Ovary (tissue), 7 donors: ENCODE measurements at regions not wholly inside any gene's neighbourhood (a gene's known extent, or its start where the extent isn't known, plus 50 kb on each side); places are given as distances from the start of the nearest gene placed in this dataset.

Source experiments
- DNase-seq, 5 donors: peaks; one replicate each; pipeline ENCODE4 v3.0.0-alpha.2; 2019 to 2020
- H3K27ac ChIP-seq, 2 donors: fragments of 200-600 bp; one replicate each; pipeline versions ENCODE4 v1.5.1 to v1.8.0; 2019 to 2022
- H3K27me3 ChIP-seq: fragments of 200-600 bp; one replicate; pipeline ENCODE4 v1.8.0; 2022
- H3K36me3 ChIP-seq: fragments of 200-600 bp; sonication (generic); one replicate; pipeline ENCODE4 v1.5.1; 2019
- H3K4me1 ChIP-seq: one replicate; pipeline ENCODE4 v1.8.1; 2013; ENCODE audit warnings: mild to moderate bottlenecking, moderate library complexity; ENCODE audit not compliant: insufficient read depth
- H3K4me3 ChIP-seq: fragments of 200-600 bp; sonication (generic); one replicate; pipeline ENCODE4 v1.5.1; 2017
- H3K9me3 ChIP-seq, 2 donors: fragments of 200-600 bp in 1 of 2; sonication (generic) in 1 of 2; one replicate each; pipeline versions ENCODE4 v1.5.1 to v1.8.1; 2013 to 2019; ENCODE audit warnings: mild to moderate bottlenecking in 1 of 2, moderate library complexity in 1 of 2
- EP300 ChIP-seq: sonication (generic); formaldehyde crosslinking; IDR thresholded peaks from one replicate; pipeline ENCODE4 v1.6.1; 2017; ENCODE audit warnings: antibody characterized with exemption
- POLR2A ChIP-seq: fragments of 450-650 bp; IDR thresholded peaks from one replicate; pipeline ENCODE4 v1.6.1; 2017; ENCODE audit warnings: antibody characterized with exemption, mild to moderate bottlenecking, moderate library complexity
- WGBS, 3 donors: extraction: QIAGEN DNeasy Blood & Tissue Kit in 1 of 3; methylation state at CpG; one replicate each; pipeline versions ENCODE4 v1.1.5 to v1.1.7; 2013 to 2017; 5-methylcytosine and 5-hydroxymethylcytosine counted together
- intact Hi-C, 4 donors: fragments of 100-400 bp; cut with DNase I; formaldehyde crosslinking; loops; one replicate each; pipeline versions ENCODE4 v1.11.0 to v1.15.1; 2022 to 2023
- TF ChIP-seq, protein P1 (sequence below), 3 donors: fragments of 450-650 bp in 2 of 3; fragments of 200-600 bp in 1 of 3; IDR thresholded peaks; one replicate each; pipeline versions ENCODE4 v1.5.1 to v1.8.0; 2016 to 2022; ENCODE audit warnings: antibody characterized with exemption in 3 of 3, mild to moderate bottlenecking in 1 of 3
- donor health status: DM: no; HTN: no; CAD: no; lungs with moderate emphysema.
- donor health status: DM: no; HTN: no; CAD: no.
- donor health status: Bipolar disorder and iron deficiency.
- donor health status: DM: no; HTN: no; CAD: no.
- donor health status: DM: yes; HTN: yes; CAD: no.

DNA sequence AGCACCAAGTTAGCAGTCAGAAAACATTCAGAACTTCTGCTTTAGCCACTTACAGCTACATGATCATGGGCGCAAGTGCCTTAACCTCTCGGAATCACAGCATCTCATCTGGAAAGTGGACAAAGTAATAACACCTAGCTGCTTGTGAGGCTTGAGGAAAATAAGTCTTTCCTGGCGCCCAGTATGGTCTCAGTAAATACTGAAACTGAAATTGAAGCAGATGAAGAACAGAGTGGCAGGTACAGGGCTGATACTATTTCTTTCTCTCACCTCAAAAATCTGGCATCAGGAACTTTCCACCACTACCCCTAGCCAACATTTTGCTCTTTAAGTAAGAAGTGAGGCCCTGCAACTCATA lies 129.7 kb upstream of the FUT8 start:
- H3K4me3 ChIP-seq: no peak overlapping the region
- peaks cover 7% of the 10 kb centered on the region for H3K4me1 ChIP-seq
- DNase-seq: no peak
- H3K9me3 ChIP-seq: no peaks in the 10 kb centered on the region
- TF ChIP-seq POLR2A (no peak), EP300 (no peak)
- TF ChIP-seq, protein P1, sequence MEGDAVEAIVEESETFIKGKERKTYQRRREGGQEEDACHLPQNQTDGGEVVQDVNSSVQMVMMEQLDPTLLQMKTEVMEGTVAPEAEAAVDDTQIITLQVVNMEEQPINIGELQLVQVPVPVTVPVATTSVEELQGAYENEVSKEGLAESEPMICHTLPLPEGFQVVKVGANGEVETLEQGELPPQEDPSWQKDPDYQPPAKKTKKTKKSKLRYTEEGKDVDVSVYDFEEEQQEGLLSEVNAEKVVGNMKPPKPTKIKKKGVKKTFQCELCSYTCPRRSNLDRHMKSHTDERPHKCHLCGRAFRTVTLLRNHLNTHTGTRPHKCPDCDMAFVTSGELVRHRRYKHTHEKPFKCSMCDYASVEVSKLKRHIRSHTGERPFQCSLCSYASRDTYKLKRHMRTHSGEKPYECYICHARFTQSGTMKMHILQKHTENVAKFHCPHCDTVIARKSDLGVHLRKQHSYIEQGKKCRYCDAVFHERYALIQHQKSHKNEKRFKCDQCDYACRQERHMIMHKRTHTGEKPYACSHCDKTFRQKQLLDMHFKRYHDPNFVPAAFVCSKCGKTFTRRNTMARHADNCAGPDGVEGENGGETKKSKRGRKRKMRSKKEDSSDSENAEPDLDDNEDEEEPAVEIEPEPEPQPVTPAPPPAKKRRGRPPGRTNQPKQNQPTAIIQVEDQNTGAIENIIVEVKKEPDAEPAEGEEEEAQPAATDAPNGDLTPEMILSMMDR (IDR thresholded peaks at IDR 0.05): no peak
- no peaks in the 10 kb centered on the region for H3K27me3 ChIP-seq
- intact Hi-C loops: no loop called here
- 78 to 87% (median 83%) methylated on average over 3 of the region's 3 CpGs for WGBS, 3 donors
- H3K27ac ChIP-seq: no peak overlapping the region
- H3K36me3 ChIP-seq: no peaks in the 10 kb centered on the region

DNA sequence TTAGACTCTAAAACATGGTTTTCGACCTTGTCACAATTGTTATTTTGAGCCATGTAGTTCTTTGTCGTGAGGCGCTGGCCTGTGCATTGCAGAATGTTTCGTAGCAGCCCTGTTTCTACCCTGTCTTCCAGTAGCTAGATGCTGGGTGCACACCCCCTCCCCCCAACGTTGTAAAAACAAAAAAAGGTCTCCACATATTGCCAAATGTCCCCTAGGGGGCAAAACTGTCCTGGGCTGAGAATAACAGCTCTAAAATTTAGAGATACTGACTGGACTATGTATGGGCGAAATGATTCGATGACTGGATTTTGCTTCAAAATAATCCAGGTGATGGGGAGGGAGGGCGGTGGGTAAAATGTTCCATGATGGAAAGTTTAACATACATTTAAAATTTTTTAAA lies 126.1 kb upstream of the FUT8 start:
- H3K9me3 ChIP-seq: no peaks in the 10 kb centered on the region
- DNase-seq: no peak
- no peaks in the 10 kb centered on the region for H3K36me3 ChIP-seq
- H3K4me1 ChIP-seq: peaks cover 7% of the 10 kb centered on the region
- no peaks in the 10 kb centered on the region for H3K27me3 ChIP-seq
- TF ChIP-seq POLR2A: no peak
- TF ChIP-seq EP300: no peak
- H3K27ac ChIP-seq: no peak overlapping the region
- intact Hi-C loops: no loop called here
- H3K4me3 ChIP-seq: no peak overlapping the region
- WGBS, 3 donors: 73 to 82% (median 77%) methylated on average over 8 of the region's 8 CpGs

DNA sequence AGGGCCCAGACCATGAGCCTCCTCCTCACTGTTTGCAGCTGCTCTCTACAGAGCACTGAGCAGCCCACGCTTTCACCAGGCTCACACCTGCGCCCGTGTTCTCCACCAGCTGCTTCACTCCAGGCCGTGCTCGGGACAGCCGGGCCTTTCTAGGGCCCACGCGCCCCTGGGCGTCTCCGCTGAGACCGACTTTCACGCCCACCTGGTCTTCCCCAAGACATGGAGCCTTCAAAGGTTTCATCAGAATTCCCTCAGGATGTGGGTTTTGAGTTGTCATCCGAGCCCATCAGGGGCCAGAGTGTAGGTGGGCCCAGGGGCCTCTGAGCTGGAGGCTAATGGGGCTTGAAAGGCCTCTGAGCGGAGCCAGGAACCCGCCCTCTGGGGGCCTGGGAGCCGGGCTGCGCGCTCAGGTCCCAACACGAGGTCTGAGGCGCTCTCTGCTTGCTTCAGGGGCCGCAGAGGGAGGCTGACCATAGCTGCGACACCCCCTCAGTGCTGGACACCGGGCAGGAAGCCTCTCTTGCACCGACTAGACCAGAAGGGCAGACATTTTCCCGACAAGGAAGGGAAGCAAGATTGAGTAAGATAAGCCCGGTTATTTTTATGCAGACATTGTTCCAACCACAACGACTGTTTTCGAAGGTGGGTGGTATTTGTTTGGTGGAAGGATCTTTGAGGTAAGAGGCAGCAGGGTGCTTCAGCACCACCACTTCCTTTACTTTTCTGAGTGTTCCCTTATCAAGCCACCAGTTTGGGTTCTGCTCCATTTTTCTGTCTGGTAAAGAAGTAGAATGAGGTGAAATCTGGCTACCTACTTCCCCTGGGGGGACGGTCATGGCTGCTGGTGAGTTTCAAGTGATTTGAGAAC lies 125.0 kb upstream of the FUT8 start:
- no peak for DNase-seq
- Histone ChIP-seq H3K4me1 (peaks cover 3% of the 10 kb centered on the region), H3K4me3 (no peak overlapping the region), H3K27ac (no peak overlapping the region), H3K36me3 (no peaks in the 10 kb centered on the region), H3K9me3 (no peaks in the 10 kb centered on the region), H3K27me3 (no peaks in the 10 kb centered on the region)
- intact Hi-C loops: no loop called here
- TF ChIP-seq, protein P1 (IDR thresholded peaks at IDR 0.05): no peak
- TF ChIP-seq EP300: no peak
- TF ChIP-seq POLR2A: no peak
- 83 to 88% (median 87%) methylated on average over 29 of the region's 29 CpGs for WGBS, 3 donors

DNA sequence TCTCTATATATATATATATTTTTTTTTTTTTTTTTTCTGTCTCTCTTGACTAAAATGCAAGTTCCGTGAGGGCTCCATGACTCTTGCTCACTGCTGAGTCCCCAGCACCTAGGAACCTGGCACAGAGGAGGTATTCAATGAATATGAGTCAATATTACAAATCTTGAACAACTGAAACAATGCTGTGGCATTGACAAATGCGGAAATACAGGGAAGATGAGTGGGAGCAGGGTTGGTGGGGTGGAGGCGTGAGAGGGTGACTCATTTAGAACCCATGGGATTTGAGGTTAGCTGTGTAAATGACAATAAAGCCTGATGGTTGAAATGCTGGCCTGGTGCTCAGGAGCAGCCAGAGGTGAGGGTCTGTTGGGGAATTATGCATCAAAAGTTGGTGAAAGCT lies 121.7 kb upstream of the FUT8 start:
- intact Hi-C loops: no loop called here

DNA sequence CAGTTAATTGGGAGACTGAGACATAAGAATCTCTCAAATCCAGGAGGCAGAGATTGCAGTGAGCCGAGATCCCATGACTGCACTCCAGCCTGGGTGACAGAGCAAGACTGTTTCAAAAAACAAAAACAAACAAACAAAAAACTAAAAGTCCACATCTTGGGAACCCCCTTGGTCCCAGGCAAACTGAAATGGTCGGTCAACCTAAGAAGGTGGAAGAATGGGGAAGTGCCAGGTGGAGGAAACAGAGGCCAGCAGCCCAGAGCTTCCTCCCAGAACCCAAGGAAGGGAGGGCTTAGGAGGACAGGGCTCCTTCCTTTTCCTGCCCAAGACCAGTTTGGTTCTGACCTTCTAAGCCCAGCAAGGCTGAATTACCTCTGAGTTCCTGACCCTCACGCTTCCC lies 121.0 kb upstream of the FUT8 start:
- TF ChIP-seq POLR2A: no peak
- TF ChIP-seq, protein P1 (IDR thresholded peaks at IDR 0.05): no peak
- no peak for TF ChIP-seq EP300
- Histone ChIP-seq H3K4me1 (no peaks in the 10 kb centered on the region), H3K27ac (no peak overlapping the region), H3K27me3 (no peaks in the 10 kb centered on the region), H3K36me3 (no peaks in the 10 kb centered on the region), H3K4me3 (no peak overlapping the region), H3K9me3 (no peaks in the 10 kb centered on the region)
- 75 to 76% (median 76%) methylated on average over 3 of the region's 3 CpGs for WGBS, 3 donors
- DNase-seq: no peak
- intact Hi-C loops: no loop called here

More for the DNA sequence above, 121.7 kb upstream of the FUT8 start:
- Histone ChIP-seq H3K27ac (no peak overlapping the region), H3K4me3 (no peak overlapping the region), H3K36me3 (no peaks in the 10 kb centered on the region), H3K27me3 (no peaks in the 10 kb centered on the region), H3K9me3 (no peaks in the 10 kb centered on the region), H3K4me1 (no peaks in the 10 kb centered on the region)
- WGBS, 3 donors: 89 to 98% (median 94%) methylated on average over 3 of the region's 3 CpGs
- DNase-seq: no peak
- TF ChIP-seq POLR2A: no peak
- TF ChIP-seq, protein P1 (IDR thresholded peaks at IDR 0.05): no peak
- no peak for TF ChIP-seq EP300
